Loucy (cell line): ENCODE measurements at regions not wholly inside any gene's neighbourhood (a gene's known extent, or its start where the extent isn't known, plus 50 kb on each side); places are given as distances from the start of the nearest gene placed in this dataset.

Experiments
- H2AFZ ChIP-seq: fragments of 200-600 bp; sonication (generic); 2 replicates; pipeline ENCODE4 v1.6.0; 2016; ENCODE audit warnings: antibody characterized with exemption, mild to moderate bottlenecking, low read length, moderate library complexity
- H3F3A ChIP-seq: fragments of 200-600 bp; 2 replicates; pipeline ENCODE4 v1.6.0; 2016; ENCODE audit warnings: antibody characterized with exemption, low read depth, mild to moderate bottlenecking
- H3K27me3 ChIP-seq: fragments of 200-600 bp; sonication (generic); 2 replicates; pipeline ENCODE4 v1.6.1; 2014; ENCODE audit warnings: low read length, mild to moderate bottlenecking; ENCODE audit not compliant: insufficient read depth, poor library complexity, severe bottlenecking
- H3K36me3 ChIP-seq: fragments of 200-600 bp; sonication (generic); 2 replicates; pipeline ENCODE4 v1.6.1; 2016; ENCODE audit warnings: low read length; ENCODE audit not compliant: insufficient read depth
- H3K4me1 ChIP-seq: fragments of 200-600 bp; sonication (generic); 2 replicates; pipeline ENCODE4 v1.5.1; 2014; ENCODE audit warnings: low read length, mild to moderate bottlenecking; ENCODE audit not compliant: insufficient read depth, poor library complexity, severe bottlenecking
- H3K4me2 ChIP-seq: fragments of 200-600 bp; sonication (generic); 2 replicates; pipeline ENCODE4 v1.6.0; 2014; ENCODE audit warnings: antibody characterized with exemption, low read length, low read depth, mild to moderate bottlenecking; ENCODE audit not compliant: poor library complexity, severe bottlenecking
- H3K4me3 ChIP-seq: fragments of 200-600 bp; sonication (generic); 2 replicates; pipeline ENCODE4 v1.5.1; 2014; ENCODE audit warnings: low read length, mild to moderate bottlenecking, mixed read lengths; ENCODE audit not compliant: poor library complexity, severe bottlenecking
- H3K79me2 ChIP-seq: fragments of 200-600 bp; sonication (generic); 2 replicates; pipeline ENCODE4 v1.6.1; 2014; ENCODE audit warnings: low read length; ENCODE audit not compliant: insufficient read depth
- H3K9ac ChIP-seq: fragments of 200-600 bp; sonication (generic); 2 replicates; pipeline ENCODE4 v1.6.0; 2014; ENCODE audit warnings: mild to moderate bottlenecking, low read depth, low read length, moderate library complexity; ENCODE audit not compliant: poor library complexity, severe bottlenecking
- H3K9me2 ChIP-seq: fragments of 200-600 bp; sonication (generic); replicated peaks from 2 replicates; pipeline ENCODE4 v1.6.1; 2016; ENCODE audit warnings: low read depth, low read length, mixed read lengths
- H3K9me3 ChIP-seq: fragments of 200-600 bp; sonication (generic); 2 replicates; pipeline ENCODE4 v1.6.1; 2014; ENCODE audit warnings: mild to moderate bottlenecking, antibody characterized with exemption, low read length, low read depth; ENCODE audit not compliant: insufficient read depth
- H4K20me1 ChIP-seq: fragments of 200-600 bp; sonication (generic); 2 replicates; pipeline ENCODE4 v1.6.0; 2014; ENCODE audit warnings: antibody characterized with exemption, low read length, mild to moderate bottlenecking; ENCODE audit not compliant: insufficient read depth, poor library complexity, severe bottlenecking
- EZH2phosphoT487 ChIP-seq: fragments of 200-600 bp; IDR thresholded peaks from 2 replicates; pipeline ENCODE4 v1.6.1; 2018; ENCODE audit warnings: antibody characterized with exemption, mild to moderate bottlenecking, moderate library complexity, borderline replicate concordance
- TF ChIP-seq, protein P1 (sequence below): fragments of 200-600 bp; sonication (generic); conservative IDR thresholded peaks from 2 replicates; pipeline ENCODE4 v1.5.1; 2014; ENCODE audit warnings: mild to moderate bottlenecking, antibody characterized with exemption, low read length

DNA sequence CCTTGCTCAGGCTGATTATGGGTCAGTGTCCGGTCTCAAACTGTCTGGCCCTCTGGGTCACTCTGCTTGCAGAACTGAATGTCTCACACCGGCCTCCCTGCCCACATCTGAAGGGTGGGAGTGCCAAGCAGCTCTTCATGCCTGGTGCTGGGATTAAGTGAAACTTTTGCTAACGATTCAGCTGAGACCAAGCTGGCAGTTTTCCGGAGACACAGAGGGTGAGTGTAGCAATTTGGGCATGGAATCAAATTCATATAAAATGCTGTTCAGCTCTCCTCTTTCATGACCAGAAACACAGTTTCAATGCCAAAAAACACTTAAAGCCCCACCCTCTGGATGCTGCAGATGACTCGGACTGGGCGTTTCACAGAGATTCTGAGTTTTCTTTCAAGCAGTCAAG lies 207.5 kb downstream of the NXNL2 start:
- Histone ChIP-seq H3K9me3 (no peaks in the 10 kb centered on the region), H3K4me3 (no peak overlapping the region), H3K4me1 (peaks cover 14% of the 10 kb centered on the region), H2AFZ (no peak overlapping the region), H3F3A (no peaks in the 10 kb centered on the region), H3K79me2 (no peaks in the 10 kb centered on the region), H3K9me2 (no peaks in the 10 kb centered on the region), H4K20me1 (no peaks in the 10 kb centered on the region), H3K27me3 (no peaks in the 10 kb centered on the region), H3K36me3 (no peaks in the 10 kb centered on the region), H3K4me2 (no peak overlapping the region), H3K9ac (no peak overlapping the region)
- TF ChIP-seq EZH2phosphoT487, result no peak
- TF ChIP-seq, protein P1, sequence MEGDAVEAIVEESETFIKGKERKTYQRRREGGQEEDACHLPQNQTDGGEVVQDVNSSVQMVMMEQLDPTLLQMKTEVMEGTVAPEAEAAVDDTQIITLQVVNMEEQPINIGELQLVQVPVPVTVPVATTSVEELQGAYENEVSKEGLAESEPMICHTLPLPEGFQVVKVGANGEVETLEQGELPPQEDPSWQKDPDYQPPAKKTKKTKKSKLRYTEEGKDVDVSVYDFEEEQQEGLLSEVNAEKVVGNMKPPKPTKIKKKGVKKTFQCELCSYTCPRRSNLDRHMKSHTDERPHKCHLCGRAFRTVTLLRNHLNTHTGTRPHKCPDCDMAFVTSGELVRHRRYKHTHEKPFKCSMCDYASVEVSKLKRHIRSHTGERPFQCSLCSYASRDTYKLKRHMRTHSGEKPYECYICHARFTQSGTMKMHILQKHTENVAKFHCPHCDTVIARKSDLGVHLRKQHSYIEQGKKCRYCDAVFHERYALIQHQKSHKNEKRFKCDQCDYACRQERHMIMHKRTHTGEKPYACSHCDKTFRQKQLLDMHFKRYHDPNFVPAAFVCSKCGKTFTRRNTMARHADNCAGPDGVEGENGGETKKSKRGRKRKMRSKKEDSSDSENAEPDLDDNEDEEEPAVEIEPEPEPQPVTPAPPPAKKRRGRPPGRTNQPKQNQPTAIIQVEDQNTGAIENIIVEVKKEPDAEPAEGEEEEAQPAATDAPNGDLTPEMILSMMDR, result no peak

DNA sequence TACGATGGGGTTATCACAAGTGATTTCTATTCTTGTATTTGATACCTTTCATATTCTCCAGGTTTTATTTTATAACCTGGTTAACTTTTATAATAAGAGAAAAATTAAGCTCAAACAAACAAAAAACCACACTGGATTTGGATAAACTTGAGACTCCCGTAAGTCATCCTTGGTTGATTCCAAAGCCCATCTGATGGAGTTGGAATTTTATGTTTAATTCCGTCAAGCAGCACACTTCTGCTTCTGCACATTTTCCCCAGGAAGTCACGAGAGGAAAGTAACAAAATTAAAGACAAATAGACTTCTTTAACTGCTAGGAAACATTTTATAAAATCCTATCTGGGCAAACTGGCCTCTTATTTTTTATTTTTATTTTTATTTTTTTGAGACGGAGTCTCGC lies 207.9 kb downstream of the NXNL2 start:
- Histone ChIP-seq H2AFZ (no peak overlapping the region), H3K9me3 (no peaks in the 10 kb centered on the region), H4K20me1 (no peaks in the 10 kb centered on the region), H3K36me3 (no peaks in the 10 kb centered on the region), H3K9me2 (no peaks in the 10 kb centered on the region), H3K4me2 (no peak overlapping the region), H3K4me1 (peaks cover 17% of the 10 kb centered on the region), H3K27me3 (no peaks in the 10 kb centered on the region), H3F3A (no peaks in the 10 kb centered on the region), H3K79me2 (no peaks in the 10 kb centered on the region), H3K4me3 (no peak overlapping the region), H3K9ac (no peak overlapping the region)
- TF ChIP-seq, protein P1, result no peak
- no peak for TF ChIP-seq EZH2phosphoT487

DNA sequence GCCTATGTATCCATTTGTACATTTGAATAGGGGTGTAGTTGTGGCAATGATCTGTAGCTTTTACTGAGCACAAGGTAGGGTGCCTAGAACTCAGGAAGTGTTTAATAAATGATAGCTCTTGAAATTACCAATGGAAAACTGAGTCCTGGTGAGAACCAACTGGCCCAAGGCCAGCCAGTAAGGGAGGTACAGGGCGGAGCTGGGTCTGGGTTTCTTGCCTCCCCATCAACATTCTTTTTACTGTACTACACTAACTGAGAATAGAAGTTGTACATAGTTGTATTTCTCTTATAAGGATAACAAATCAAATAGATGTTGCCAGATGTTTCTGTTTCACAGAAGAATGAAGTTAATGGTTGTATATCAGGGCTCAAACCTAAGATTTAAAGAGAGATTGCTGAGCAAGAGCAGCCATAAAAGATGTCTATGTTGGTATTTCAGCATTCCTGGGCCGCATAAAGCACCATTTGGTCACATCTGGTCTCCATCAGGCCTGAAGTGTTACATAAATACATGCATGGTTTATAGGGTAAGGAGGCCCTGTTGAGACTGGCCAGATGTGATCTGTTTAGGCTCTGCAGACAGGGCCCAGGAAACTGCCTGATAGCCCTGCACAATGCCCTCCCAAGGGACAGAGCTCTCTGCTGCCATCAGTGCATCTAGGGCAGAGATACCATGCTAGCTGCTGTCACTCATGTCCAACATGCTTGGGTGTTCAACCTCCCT lies 210.5 kb downstream of the NXNL2 start:
- H3F3A ChIP-seq, result no peaks in the 10 kb centered on the region
- TF ChIP-seq EZH2phosphoT487, result no peak
- TF ChIP-seq, protein P1, result no peak
- H2AFZ ChIP-seq, result no peak overlapping the region
- no peaks in the 10 kb centered on the region for H3K27me3 ChIP-seq
- peaks cover 26% of the 10 kb centered on the region for H3K4me1 ChIP-seq
- no peaks in the 10 kb centered on the region for H4K20me1 ChIP-seq
- no peaks in the 10 kb centered on the region for H3K9me2 ChIP-seq
- no peak overlapping the region for H3K9ac ChIP-seq
- no peak overlapping the region for H3K4me3 ChIP-seq
- H3K79me2 ChIP-seq, result no peaks in the 10 kb centered on the region
- no peaks in the 10 kb centered on the region for H3K36me3 ChIP-seq
- no peaks in the 10 kb centered on the region for H3K9me3 ChIP-seq
- no peak overlapping the region for H3K4me2 ChIP-seq
